GM12878 (cell line): ENCODE measurements at regions not wholly inside any gene's neighbourhood (a gene's known extent, or its start where the extent isn't known, plus 50 kb on each side); places are given as distances from the start of the nearest gene placed in this dataset.

Source experiments
- ATAC-seq: fragments of 200-7000 bp; cut with Tn5 transposase; 3 replicates; pipeline ENCODE4 v1.9.1; 2020; ENCODE audit warnings: mild to moderate bottlenecking, moderate library complexity
- BruUV-seq: library from RNA; stranded (reverse); fragments of 400-500 nt; replicated peaks from 2 replicates; lab custom pipeline; 2021; lab: Mats Ljungman, UMichigan
- CTCF ChIA-PET: fragments of 300-600 bp; sonication (Branson Sonifier 250); formaldehyde crosslinking; extraction: SDS; loops from one replicate; lab custom pipeline; 2021; ENCODE audit warnings: inconsistent platforms; lab: Yijun Ruan, JAX
- POLR2A ChIA-PET: fragments of 350-600 bp; formaldehyde crosslinking; extraction: SDS; loops from one replicate; lab custom pipeline; 2021; ENCODE audit warnings: inconsistent platforms; lab: Charles Lee
- RAD21 ChIA-PET: fragments of 300-600 bp; sonication (Branson Sonifier 250); formaldehyde crosslinking; loops from one replicate; lab custom pipeline; 2023; ENCODE audit warnings: antibody characterized with exemption; ENCODE audit not compliant: unreplicated experiment; lab: Charles Lee
- SMC1A ChIA-PET: fragments of 300-600 bp; sonication (Branson Sonifier 250); formaldehyde crosslinking; loops from one replicate; lab custom pipeline; 2023; ENCODE audit not compliant: unreplicated experiment, uncharacterized antibody; lab: Charles Lee
- DNase-seq: peaks from one replicate; pipeline ENCODE4 v3.0.0-alpha.2; 2011; ENCODE audit warnings: low read depth, low spot score
- FAIRE-seq: peaks from 3 replicates; lab custom pipeline; 2011; peaks lifted over from hg19 to GRCh38; lab: Jason Lieb, UNC
- H2AFZ ChIP-seq: 2 replicates; pipeline ENCODE4 v1.6.0; 2011; ENCODE audit warnings: low read depth, low read length, control low read depth; ENCODE audit not compliant: control insufficient read depth
- H3K27ac ChIP-seq: 2 replicates; pipeline ENCODE4 v1.5.1; 2011; ENCODE audit warnings: control low read depth; ENCODE audit not compliant: control insufficient read depth, insufficient read depth
- H3K27me3 ChIP-seq, 2 experiments: replicated peaks in 1 of 2; 2 replicates each; pipeline versions ENCODE4 v1.6.0 to v1.6.1; 2011; ENCODE audit warnings: low read length in 1 of 2; ENCODE audit not compliant: control insufficient read depth in 2 of 2, insufficient read depth in 2 of 2
- H3K36me3 ChIP-seq, 2 experiments: 2 replicates each; pipeline ENCODE4 v1.5.1; 2011; ENCODE audit warnings: low read length in 1 of 2; ENCODE audit not compliant: control insufficient read depth in 2 of 2, insufficient read depth in 2 of 2
- H3K4me1 ChIP-seq: 2 replicates; pipeline ENCODE4 v1.6.1; 2011; ENCODE audit warnings: mild to moderate bottlenecking, low read length, moderate library complexity, mixed read lengths; ENCODE audit not compliant: control insufficient read depth, insufficient read depth
- H3K4me2 ChIP-seq: 2 replicates; pipeline ENCODE4 v1.6.0; 2011; ENCODE audit warnings: control low read depth; ENCODE audit not compliant: control insufficient read depth, insufficient read depth
- H3K4me3 ChIP-seq: fragments of 200-600 bp; sonication (generic); 2 replicates; pipeline ENCODE4 v1.5.1; 2016
- H3K79me2 ChIP-seq: 2 replicates; pipeline ENCODE4 v1.6.0; 2011; ENCODE audit warnings: low read length; ENCODE audit not compliant: control insufficient read depth, insufficient read depth
- H3K9ac ChIP-seq: 2 replicates; pipeline ENCODE4 v1.8.0; 2011; ENCODE audit warnings: low read length, control low read depth, mixed read lengths; ENCODE audit not compliant: control insufficient read depth, insufficient read depth
- H3K9me3 ChIP-seq: replicated peaks from 3 replicates; pipeline ENCODE4 v1.5.1; 2011; ENCODE audit warnings: mild to moderate bottlenecking, low read length; ENCODE audit not compliant: control insufficient read depth, insufficient read depth
- H4K20me1 ChIP-seq: 2 replicates; pipeline ENCODE4 v1.6.0; 2011; ENCODE audit not compliant: control insufficient read depth, insufficient read depth
- BHLHE40 ChIP-seq, 2 experiments: fragments of 450-650 bp in 1 of 2; IDR thresholded peaks; 2 replicates each; pipeline ENCODE4 v1.6.1; 2011 to 2017; ENCODE audit warnings: low read depth in 2 of 2, borderline replicate concordance in 1 of 2, improper control_type of control experiment in 1 of 2, low read length in 1 of 2, mild to moderate bottlenecking in 1 of 2
- CHD4 ChIP-seq: fragments of 200-600 bp; sonication (generic); IDR thresholded peaks from 2 replicates; pipeline ENCODE4 v1.6.1; 2016; ENCODE audit warnings: mild to moderate bottlenecking
- E2F4 ChIP-seq: IDR thresholded peaks from 2 replicates; pipeline ENCODE4 v1.6.1; 2012; ENCODE audit warnings: low read depth, low read length, improper control_type of control experiment
- EGR1 ChIP-seq, 2 experiments: IDR thresholded peaks; 1 replicate in 1 of 2; 2 replicates in 1 of 2; pipeline ENCODE4 v1.6.1; 2011 to 2012; ENCODE audit warnings: low read depth in 2 of 2, low read length in 2 of 2, borderline replicate concordance in 1 of 2, mild to moderate bottlenecking in 1 of 2, moderate library complexity in 1 of 2
- ESRRA ChIP-seq: IDR thresholded peaks from 2 replicates; pipeline ENCODE4 v1.6.1; 2012; ENCODE audit warnings: mild to moderate bottlenecking, low read length, improper control_type of control experiment
- MTA3 ChIP-seq: IDR thresholded peaks from 2 replicates; pipeline ENCODE4 v1.6.1; 2012; ENCODE audit warnings: low read length, inconsistent platforms, borderline replicate concordance
- NFXL1 ChIP-seq: fragments of 450-650 bp; IDR thresholded peaks from 2 replicates; pipeline ENCODE4 v1.6.1; 2017; ENCODE audit warnings: antibody characterized with exemption, mild to moderate bottlenecking, borderline replicate concordance
- NFYA ChIP-seq: IDR thresholded peaks from 2 replicates; pipeline ENCODE4 v1.6.1; 2011; ENCODE audit warnings: low read depth, mild to moderate bottlenecking, low read length, improper control_type of control experiment, borderline replicate concordance
- POLR2AphosphoS5 ChIP-seq: IDR thresholded peaks from 2 replicates; pipeline ENCODE4 v1.6.1; 2011; ENCODE audit warnings: mild to moderate bottlenecking, low read length, inconsistent platforms
- SREBF1 ChIP-seq: IDR thresholded peaks from 2 replicates; pipeline ENCODE4 v1.6.1; 2012; ENCODE audit warnings: mild to moderate bottlenecking, low read length
- TCF12 ChIP-seq: IDR thresholded peaks from 2 replicates; pipeline ENCODE4 v1.6.1; 2011; ENCODE audit warnings: low read depth, mild to moderate bottlenecking, low read length
- YBX1 ChIP-seq: fragments of 450-650 bp; IDR thresholded peaks from 2 replicates; pipeline ENCODE4 v1.6.1; 2016; ENCODE audit warnings: antibody characterized with exemption
- ZNF274 ChIP-seq: IDR thresholded peaks from one replicate; pipeline ENCODE4 v1.8.0; 2011; ENCODE audit not compliant: insufficient read length, insufficient read depth
- in situ Hi-C: fragments of 300-500 bp; cut with MboI; formaldehyde crosslinking; loops from 9 replicates; pipeline ENCODE4 v1.14.3; 2018; ENCODE audit warnings: mixed read lengths
- intact Hi-C: fragments of 100-400 bp; cut with micrococcal nuclease; formaldehyde crosslinking; loops from one replicate; pipeline ENCODE4 v1.14.2; 2022; ENCODE audit not compliant: unreplicated experiment
- TF ChIP-seq, protein P1 (sequence below): fragments of 450-650 bp; conservative IDR thresholded peaks from 2 replicates; pipeline ENCODE4 v1.6.1; 2017; ENCODE audit warnings: mild to moderate bottlenecking, moderate library complexity
- TF ChIP-seq, protein P2 (sequence below): fragments of 450-650 bp; formaldehyde crosslinking; IDR thresholded peaks from 2 replicates; pipeline ENCODE4 v1.5.0; 2022; ENCODE audit warnings: mild to moderate bottlenecking, missing genetic modification characterization
- TF ChIP-seq, protein P3 (sequence below): fragments of 150-350 bp; IDR thresholded peaks from 2 replicates; pipeline ENCODE4 v1.6.1; 2016; ENCODE audit warnings: low read depth, low read length

DNA sequence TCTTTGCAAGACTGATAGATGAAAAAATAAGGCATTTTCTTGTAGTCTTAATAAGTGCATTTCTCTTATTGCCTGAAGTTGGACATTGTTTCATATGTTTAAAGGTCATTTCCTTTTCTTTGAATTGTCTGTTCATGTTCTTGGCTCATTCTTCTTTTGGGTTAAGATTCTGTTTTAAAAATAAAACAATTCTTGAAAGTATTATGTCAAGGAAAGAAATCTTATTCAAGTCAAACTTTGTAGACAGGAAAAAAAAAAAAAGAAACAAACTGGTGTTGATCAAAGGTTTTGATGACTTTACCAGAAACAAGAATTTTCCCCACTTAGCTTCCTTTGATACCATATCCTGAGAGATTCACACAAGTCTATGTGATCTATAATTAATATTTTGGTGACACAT lies 132.9 kb upstream of the AADACL2 start:
- BruUV-seq = no TSS peak
- Histone ChIP-seq H3K4me1 (no peaks in the 10 kb centered on the region), H4K20me1 (no peaks in the 10 kb centered on the region), H2AFZ (no peak overlapping the region), H3K79me2 (no peaks in the 10 kb centered on the region), H3K27me3 (no peaks in the 10 kb centered on the region), H3K4me2 (no peak overlapping the region), H3K4me3 (no peak overlapping the region), H3K36me3 (no peaks in the 10 kb centered on the region), H3K9me3 (no peaks in the 10 kb centered on the region), H3K9ac (no peak overlapping the region), H3K27ac (no peak overlapping the region)
- intact Hi-C loops = no loop called here
- DNase-seq (no peak), FAIRE-seq (no peak), ATAC-seq (no peak)
- RAD21 ChIA-PET = no interaction called here
- SMC1A ChIA-PET = no interaction called here
- CTCF ChIA-PET = no interaction called here
- in situ Hi-C loops = no loop called here
- POLR2A ChIA-PET = no interaction called here
- no peak for TF ChIP-seq CHD4
- TF ChIP-seq POLR2AphosphoS5 = no peak
- no peak for TF ChIP-seq E2F4
- TF ChIP-seq, protein P1, sequence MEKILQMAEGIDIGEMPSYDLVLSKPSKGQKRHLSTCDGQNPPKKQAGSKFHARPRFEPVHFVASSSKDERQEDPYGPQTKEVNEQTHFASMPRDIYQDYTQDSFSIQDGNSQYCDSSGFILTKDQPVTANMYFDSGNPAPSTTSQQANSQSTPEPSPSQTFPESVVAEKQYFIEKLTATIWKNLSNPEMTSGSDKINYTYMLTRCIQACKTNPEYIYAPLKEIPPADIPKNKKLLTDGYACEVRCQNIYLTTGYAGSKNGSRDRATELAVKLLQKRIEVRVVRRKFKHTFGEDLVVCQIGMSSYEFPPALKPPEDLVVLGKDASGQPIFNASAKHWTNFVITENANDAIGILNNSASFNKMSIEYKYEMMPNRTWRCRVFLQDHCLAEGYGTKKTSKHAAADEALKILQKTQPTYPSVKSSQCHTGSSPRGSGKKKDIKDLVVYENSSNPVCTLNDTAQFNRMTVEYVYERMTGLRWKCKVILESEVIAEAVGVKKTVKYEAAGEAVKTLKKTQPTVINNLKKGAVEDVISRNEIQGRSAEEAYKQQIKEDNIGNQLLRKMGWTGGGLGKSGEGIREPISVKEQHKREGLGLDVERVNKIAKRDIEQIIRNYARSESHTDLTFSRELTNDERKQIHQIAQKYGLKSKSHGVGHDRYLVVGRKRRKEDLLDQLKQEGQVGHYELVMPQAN = no peak
- TF ChIP-seq MTA3 = no peak
- TF ChIP-seq EGR1 (IDR thresholded peaks at IDR 0.05; ENCODE audit: borderline replicate concordance in 1 of 2, low read depth in 2 of 2, low read length in 2 of 2) = no peak
- TF ChIP-seq TCF12 = no peak
- no peak for TF ChIP-seq ESRRA
- TF ChIP-seq, protein P2, sequence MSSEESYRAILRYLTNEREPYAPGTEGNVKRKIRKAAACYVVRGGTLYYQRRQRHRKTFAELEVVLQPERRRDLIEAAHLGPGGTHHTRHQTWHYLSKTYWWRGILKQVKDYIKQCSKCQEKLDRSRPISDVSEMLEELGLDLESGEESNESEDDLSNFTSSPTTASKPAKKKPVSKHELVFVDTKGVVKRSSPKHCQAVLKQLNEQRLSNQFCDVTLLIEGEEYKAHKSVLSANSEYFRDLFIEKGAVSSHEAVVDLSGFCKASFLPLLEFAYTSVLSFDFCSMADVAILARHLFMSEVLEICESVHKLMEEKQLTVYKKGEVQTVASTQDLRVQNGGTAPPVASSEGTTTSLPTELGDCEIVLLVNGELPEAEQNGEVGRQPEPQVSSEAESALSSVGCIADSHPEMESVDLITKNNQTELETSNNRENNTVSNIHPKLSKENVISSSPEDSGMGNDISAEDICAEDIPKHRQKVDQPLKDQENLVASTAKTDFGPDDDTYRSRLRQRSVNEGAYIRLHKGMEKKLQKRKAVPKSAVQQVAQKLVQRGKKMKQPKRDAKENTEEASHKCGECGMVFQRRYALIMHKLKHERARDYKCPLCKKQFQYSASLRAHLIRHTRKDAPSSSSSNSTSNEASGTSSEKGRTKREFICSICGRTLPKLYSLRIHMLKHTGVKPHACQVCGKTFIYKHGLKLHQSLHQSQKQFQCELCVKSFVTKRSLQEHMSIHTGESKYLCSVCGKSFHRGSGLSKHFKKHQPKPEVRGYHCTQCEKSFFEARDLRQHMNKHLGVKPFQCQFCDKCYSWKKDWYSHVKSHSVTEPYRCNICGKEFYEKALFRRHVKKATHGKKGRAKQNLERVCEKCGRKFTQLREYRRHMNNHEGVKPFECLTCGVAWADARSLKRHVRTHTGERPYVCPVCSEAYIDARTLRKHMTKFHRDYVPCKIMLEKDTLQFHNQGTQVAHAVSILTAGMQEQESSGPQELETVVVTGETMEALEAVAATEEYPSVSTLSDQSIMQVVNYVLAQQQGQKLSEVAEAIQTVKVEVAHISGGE (CRISPR knock-in tag) = no peak
- no peak for TF ChIP-seq NFXL1
- TF ChIP-seq SREBF1 = no peak
- TF ChIP-seq ZNF274 = no peak
- TF ChIP-seq YBX1 = no peak
- TF ChIP-seq BHLHE40 (IDR thresholded peaks at IDR 0.05; ENCODE audit: borderline replicate concordance in 1 of 2, low read depth in 2 of 2, low read length in 1 of 2) = no peak
- TF ChIP-seq NFYA = no peak
- TF ChIP-seq, protein P3, sequence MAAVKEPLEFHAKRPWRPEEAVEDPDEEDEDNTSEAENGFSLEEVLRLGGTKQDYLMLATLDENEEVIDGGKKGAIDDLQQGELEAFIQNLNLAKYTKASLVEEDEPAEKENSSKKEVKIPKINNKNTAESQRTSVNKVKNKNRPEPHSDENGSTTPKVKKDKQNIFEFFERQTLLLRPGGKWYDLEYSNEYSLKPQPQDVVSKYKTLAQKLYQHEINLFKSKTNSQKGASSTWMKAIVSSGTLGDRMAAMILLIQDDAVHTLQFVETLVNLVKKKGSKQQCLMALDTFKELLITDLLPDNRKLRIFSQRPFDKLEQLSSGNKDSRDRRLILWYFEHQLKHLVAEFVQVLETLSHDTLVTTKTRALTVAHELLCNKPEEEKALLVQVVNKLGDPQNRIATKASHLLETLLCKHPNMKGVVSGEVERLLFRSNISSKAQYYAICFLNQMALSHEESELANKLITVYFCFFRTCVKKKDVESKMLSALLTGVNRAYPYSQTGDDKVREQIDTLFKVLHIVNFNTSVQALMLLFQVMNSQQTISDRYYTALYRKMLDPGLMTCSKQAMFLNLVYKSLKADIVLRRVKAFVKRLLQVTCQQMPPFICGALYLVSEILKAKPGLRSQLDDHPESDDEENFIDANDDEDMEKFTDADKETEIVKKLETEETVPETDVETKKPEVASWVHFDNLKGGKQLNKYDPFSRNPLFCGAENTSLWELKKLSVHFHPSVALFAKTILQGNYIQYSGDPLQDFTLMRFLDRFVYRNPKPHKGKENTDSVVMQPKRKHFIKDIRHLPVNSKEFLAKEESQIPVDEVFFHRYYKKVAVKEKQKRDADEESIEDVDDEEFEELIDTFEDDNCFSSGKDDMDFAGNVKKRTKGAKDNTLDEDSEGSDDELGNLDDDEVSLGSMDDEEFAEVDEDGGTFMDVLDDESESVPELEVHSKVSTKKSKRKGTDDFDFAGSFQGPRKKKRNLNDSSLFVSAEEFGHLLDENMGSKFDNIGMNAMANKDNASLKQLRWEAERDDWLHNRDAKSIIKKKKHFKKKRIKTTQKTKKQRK = no peak
